ENCODE measurements at regions not wholly inside any gene's neighbourhood (a gene's known extent, or its start where the extent isn't known, plus 50 kb on each side); places are given as distances from the start of the nearest gene placed in this dataset.

DNA sequence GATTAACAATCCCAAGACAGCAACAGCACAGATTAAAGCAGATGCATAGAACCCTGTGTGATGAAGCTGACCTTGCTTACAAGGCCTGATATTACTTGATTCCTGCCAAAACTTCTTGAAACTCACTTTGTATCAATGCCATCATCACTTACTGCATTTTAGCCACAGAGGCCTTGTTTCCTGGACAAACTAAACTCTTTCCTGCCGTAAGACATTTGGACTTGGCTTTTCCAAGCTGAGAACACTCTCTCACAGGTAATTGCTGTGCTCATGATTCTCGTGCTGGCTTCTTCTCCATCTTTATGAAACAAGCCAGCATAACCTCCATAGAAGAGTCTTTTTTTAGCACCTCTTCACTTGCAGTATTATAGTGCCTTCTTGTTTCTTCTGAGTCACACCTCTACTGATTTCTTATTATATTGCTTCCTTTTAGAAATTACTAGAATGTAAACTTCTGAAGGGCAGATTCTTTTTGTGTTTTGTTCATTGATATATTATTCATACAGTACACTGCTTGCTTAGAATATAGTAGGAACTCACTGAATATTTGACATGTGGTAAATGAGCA, 456.5 kb upstream of the ZNF608 start:
- peaks cover 6% of the 10 kb centered on the region for H3K27me3 Mint-ChIP-seq
- no peaks in the 10 kb centered on the region for H3K9me3 Mint-ChIP-seq (ENCODE audit: low read depth)
- no peak overlapping the region for H3K4me3 Mint-ChIP-seq (ENCODE audit: low read depth)
- H3K4me1 Mint-ChIP-seq (ENCODE audit: low read depth), result peaks cover 28% of the 10 kb centered on the region
- no peak for DNase-seq (ENCODE audit: low spot score, unreplicated experiment)
- no peaks in the 10 kb centered on the region for H3K36me3 Mint-ChIP-seq (ENCODE audit: insufficient read depth)
- H3K27ac Mint-ChIP-seq, result no peak overlapping the region
- TF ChIP-seq, protein P1, sequence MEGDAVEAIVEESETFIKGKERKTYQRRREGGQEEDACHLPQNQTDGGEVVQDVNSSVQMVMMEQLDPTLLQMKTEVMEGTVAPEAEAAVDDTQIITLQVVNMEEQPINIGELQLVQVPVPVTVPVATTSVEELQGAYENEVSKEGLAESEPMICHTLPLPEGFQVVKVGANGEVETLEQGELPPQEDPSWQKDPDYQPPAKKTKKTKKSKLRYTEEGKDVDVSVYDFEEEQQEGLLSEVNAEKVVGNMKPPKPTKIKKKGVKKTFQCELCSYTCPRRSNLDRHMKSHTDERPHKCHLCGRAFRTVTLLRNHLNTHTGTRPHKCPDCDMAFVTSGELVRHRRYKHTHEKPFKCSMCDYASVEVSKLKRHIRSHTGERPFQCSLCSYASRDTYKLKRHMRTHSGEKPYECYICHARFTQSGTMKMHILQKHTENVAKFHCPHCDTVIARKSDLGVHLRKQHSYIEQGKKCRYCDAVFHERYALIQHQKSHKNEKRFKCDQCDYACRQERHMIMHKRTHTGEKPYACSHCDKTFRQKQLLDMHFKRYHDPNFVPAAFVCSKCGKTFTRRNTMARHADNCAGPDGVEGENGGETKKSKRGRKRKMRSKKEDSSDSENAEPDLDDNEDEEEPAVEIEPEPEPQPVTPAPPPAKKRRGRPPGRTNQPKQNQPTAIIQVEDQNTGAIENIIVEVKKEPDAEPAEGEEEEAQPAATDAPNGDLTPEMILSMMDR (IDR thresholded peaks at IDR 0.05; ENCODE audit: unreplicated experiment), result no peak

DNA sequence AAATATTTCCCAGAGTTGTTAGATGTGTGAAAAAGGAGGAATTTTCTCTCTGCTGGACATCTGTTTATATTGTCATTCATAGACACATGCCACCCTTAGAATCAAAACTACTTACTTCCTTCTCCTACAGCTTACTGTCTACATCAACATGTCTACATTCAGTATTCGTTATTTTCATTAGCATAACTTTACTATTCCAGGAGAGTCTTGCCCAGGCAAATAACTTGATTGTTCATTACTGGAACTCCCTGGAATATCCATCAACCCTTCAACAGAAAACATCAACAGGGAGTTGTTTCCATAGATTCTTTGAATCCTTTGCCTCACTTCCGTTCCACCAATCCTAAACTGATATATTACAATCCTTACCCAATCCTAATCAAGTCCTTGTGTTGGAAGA, 457.5 kb upstream of the ZNF608 start:
- Mint-ChIP-seq H3K27me3 (peaks cover 6% of the 10 kb centered on the region), H3K9me3 (ENCODE audit: low read depth) (no peaks in the 10 kb centered on the region), H3K4me3 (ENCODE audit: low read depth) (no peak overlapping the region), H3K4me1 (ENCODE audit: low read depth) (peaks cover 24% of the 10 kb centered on the region), H3K36me3 (ENCODE audit: insufficient read depth) (no peaks in the 10 kb centered on the region), H3K27ac (no peak overlapping the region)
- TF ChIP-seq, protein P1 (IDR thresholded peaks at IDR 0.05; ENCODE audit: unreplicated experiment), result no peak
- no peak for DNase-seq (ENCODE audit: low spot score, unreplicated experiment)

DNA sequence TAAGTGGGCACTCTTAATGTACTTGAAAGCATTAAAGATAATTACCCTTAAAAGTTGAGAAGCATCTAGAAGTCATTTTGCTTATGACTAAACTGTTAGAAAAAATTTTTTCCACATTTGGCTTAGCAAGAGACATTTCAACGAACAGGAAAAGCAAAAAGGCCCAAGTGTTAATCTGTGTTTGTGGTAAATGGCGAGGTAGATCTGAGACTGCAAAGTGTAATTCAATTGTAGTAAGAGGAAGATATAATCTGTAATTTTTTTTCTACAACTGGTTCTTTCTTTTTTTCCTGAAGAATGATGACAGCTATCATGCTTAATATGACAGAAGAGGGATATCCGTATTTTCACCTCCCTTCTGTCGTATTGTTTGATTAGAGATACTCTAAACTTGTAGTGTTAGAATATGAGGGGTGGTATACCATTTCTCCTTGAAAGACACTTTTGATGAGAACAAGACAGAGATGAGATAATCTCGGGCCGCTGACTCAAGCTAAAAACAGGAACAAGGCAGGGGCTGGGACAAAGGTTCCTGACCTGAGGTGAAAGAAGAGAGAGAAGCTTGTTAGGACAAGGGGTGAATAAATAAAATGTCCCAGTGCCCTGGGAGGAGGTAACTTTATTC, 459.3 kb upstream of the ZNF608 start:
- H3K4me1 Mint-ChIP-seq (ENCODE audit: low read depth), result peaks cover 24% of the 10 kb centered on the region

DNA sequence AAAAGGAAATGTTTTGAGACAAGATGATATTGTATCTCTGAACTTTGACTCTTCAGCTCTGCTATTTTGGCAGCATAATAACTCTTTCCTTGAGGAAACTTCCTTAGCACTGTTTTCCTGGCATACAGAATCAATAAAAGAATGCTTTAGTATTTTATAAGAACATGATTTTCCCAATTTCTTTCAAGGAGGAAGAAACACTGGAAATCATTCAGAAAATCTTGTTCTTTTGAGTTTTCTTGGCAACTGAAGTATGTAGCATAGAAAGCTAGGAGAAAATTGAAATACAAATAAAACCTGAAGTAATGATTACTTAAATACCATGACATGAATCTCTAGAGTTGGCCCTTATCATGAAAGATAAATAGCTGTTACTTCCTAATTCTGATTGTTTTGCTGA, 461.4 kb upstream of the ZNF608 start:
- peak overlapping the region; percentile 11 for H3K27ac Mint-ChIP-seq
- no peak overlapping the region for H3K4me3 Mint-ChIP-seq (ENCODE audit: low read depth)
- peaks cover 23% of the 10 kb centered on the region for H3K4me1 Mint-ChIP-seq (ENCODE audit: low read depth)
- DNase-seq (ENCODE audit: low spot score, unreplicated experiment), result no peak
- no peaks in the 10 kb centered on the region for H3K27me3 Mint-ChIP-seq
- TF ChIP-seq, protein P1 (IDR thresholded peaks at IDR 0.05; ENCODE audit: unreplicated experiment), result no peak
- H3K36me3 Mint-ChIP-seq (ENCODE audit: insufficient read depth), result no peaks in the 10 kb centered on the region
- no peaks in the 10 kb centered on the region for H3K9me3 Mint-ChIP-seq (ENCODE audit: low read depth)

More for the DNA sequence above, 459.3 kb upstream of the ZNF608 start:
- no peak overlapping the region for H3K27ac Mint-ChIP-seq
- no peak overlapping the region for H3K4me3 Mint-ChIP-seq (ENCODE audit: low read depth)
- TF ChIP-seq, protein P1 (IDR thresholded peaks at IDR 0.05; ENCODE audit: unreplicated experiment), result no peak
- H3K9me3 Mint-ChIP-seq (ENCODE audit: low read depth), result no peaks in the 10 kb centered on the region
- DNase-seq (ENCODE audit: low spot score, unreplicated experiment), result no peak
- H3K27me3 Mint-ChIP-seq, result peaks cover 6% of the 10 kb centered on the region
- H3K36me3 Mint-ChIP-seq (ENCODE audit: insufficient read depth), result no peaks in the 10 kb centered on the region

DNA sequence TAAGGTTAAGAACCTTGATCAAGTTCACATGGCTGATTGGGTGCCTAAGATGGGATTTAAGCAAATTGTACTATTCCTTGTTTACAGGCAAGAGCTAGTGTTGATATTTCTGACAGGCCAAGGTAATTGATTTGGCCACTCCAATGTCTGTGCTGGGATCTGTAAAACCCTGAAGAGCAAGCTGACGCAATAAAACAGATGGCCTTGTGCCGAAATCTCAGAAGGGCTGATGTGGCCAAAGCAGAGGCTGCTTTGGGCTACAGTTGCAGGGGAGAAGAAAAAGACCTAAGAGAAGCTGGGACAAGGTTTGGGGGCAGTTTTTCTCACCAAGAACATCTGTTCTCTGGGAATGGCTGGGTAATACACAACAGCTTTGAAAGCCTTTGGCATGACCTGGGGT, 463.2 kb upstream of the ZNF608 start:
- H3K4me3 Mint-ChIP-seq (ENCODE audit: low read depth), result no peak overlapping the region
- H3K36me3 Mint-ChIP-seq (ENCODE audit: insufficient read depth), result no peaks in the 10 kb centered on the region
- no peak for DNase-seq (ENCODE audit: low spot score, unreplicated experiment)
- no peak overlapping the region for H3K27ac Mint-ChIP-seq
- peaks cover 23% of the 10 kb centered on the region for H3K4me1 Mint-ChIP-seq (ENCODE audit: low read depth)
- no peaks in the 10 kb centered on the region for H3K27me3 Mint-ChIP-seq
- H3K9me3 Mint-ChIP-seq (ENCODE audit: low read depth), result peaks cover 7% of the 10 kb centered on the region
- TF ChIP-seq, protein P1 (IDR thresholded peaks at IDR 0.05; ENCODE audit: unreplicated experiment), result no peak
